RWPE2 (cell line): ENCODE measurements at regions not wholly inside any gene's neighbourhood (a gene's known extent, or its start where the extent isn't known, plus 50 kb on each side); places are given as distances from the start of the nearest gene placed in this dataset.

Experiments
- ATAC-seq: fragments of 200-7000 bp; cut with Tn5 transposase; 3 replicates; pipeline ENCODE4 v1.9.1; 2021; ENCODE audit warnings: low read depth
- DNase-seq: peaks from one replicate; pipeline ENCODE4 v3.0.0-alpha.2; 2020; ENCODE audit warnings: low spot score
- H3K27ac ChIP-seq: fragments of 450-650 bp; 2 replicates; pipeline ENCODE4 v1.5.1; 2017; ENCODE audit warnings: mild to moderate bottlenecking; ENCODE audit not compliant: poor library complexity, severe bottlenecking
- H3K27me3 ChIP-seq: fragments of 250-450 bp; sonication (Bioruptor Pico); 2 replicates; pipeline ENCODE4 v1.5.1; 2021; ENCODE audit warnings: mild to moderate bottlenecking, moderate library complexity; ENCODE audit not compliant: insufficient read depth, poor library complexity, severe bottlenecking
- H3K36me3 ChIP-seq: fragments of 250-450 bp; sonication (Bioruptor Pico); 2 replicates; pipeline ENCODE4 v1.5.1; 2020; ENCODE audit warnings: low read depth, mild to moderate bottlenecking, moderate library complexity
- H3K4me1 ChIP-seq: fragments of 250-450 bp; sonication (Bioruptor Pico); 2 replicates; pipeline ENCODE4 v1.5.1; 2021; ENCODE audit warnings: mild to moderate bottlenecking, moderate library complexity; ENCODE audit not compliant: insufficient read depth, poor library complexity, severe bottlenecking
- H3K4me3 ChIP-seq: fragments of 250-450 bp; sonication (Bioruptor Pico); 2 replicates; pipeline ENCODE4 v1.5.1; 2021; ENCODE audit warnings: mild to moderate bottlenecking, moderate library complexity; ENCODE audit not compliant: severe bottlenecking
- H3K9me3 ChIP-seq: fragments of 250-450 bp; sonication (Bioruptor Pico); 2 replicates; pipeline ENCODE4 v1.5.1; 2021; ENCODE audit warnings: mild to moderate bottlenecking, moderate library complexity; ENCODE audit not compliant: severe bottlenecking
- TF ChIP-seq, protein P1 (sequence below): fragments of 450-650 bp; IDR thresholded peaks from one replicate; pipeline ENCODE4 v1.5.1; 2017; ENCODE audit warnings: mild to moderate bottlenecking, moderate library complexity; ENCODE audit not compliant: poor library complexity, severe bottlenecking

DNA sequence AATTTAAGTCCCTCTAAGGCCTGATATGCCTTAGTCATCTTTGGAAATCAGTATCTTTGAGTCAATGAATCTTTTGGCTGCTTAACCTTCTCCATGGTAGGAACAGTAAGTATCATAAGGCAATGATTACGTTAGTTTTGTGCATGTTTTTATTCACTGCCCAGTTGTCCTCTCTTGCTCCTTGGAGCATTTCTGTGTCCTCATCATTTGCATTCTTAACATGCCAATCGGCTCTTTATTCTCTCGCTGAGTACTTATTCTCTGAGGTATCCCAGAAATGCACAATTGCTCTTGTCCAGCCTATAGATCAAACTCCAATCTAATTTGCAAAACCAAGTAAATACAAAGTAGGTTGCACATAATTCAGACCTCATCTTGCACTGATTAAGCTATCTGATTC, 405.0 kb upstream of the IL12A start:
- Histone ChIP-seq H3K27me3 (no peaks in the 10 kb centered on the region), H3K36me3 (no peaks in the 10 kb centered on the region), H3K4me1 (no peaks in the 10 kb centered on the region), H3K27ac (no peak overlapping the region), H3K4me3 (no peak overlapping the region), H3K9me3 (no peaks in the 10 kb centered on the region)
- ATAC-seq = no peak
- no peak for DNase-seq
- TF ChIP-seq, protein P1, sequence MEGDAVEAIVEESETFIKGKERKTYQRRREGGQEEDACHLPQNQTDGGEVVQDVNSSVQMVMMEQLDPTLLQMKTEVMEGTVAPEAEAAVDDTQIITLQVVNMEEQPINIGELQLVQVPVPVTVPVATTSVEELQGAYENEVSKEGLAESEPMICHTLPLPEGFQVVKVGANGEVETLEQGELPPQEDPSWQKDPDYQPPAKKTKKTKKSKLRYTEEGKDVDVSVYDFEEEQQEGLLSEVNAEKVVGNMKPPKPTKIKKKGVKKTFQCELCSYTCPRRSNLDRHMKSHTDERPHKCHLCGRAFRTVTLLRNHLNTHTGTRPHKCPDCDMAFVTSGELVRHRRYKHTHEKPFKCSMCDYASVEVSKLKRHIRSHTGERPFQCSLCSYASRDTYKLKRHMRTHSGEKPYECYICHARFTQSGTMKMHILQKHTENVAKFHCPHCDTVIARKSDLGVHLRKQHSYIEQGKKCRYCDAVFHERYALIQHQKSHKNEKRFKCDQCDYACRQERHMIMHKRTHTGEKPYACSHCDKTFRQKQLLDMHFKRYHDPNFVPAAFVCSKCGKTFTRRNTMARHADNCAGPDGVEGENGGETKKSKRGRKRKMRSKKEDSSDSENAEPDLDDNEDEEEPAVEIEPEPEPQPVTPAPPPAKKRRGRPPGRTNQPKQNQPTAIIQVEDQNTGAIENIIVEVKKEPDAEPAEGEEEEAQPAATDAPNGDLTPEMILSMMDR = no peak

DNA sequence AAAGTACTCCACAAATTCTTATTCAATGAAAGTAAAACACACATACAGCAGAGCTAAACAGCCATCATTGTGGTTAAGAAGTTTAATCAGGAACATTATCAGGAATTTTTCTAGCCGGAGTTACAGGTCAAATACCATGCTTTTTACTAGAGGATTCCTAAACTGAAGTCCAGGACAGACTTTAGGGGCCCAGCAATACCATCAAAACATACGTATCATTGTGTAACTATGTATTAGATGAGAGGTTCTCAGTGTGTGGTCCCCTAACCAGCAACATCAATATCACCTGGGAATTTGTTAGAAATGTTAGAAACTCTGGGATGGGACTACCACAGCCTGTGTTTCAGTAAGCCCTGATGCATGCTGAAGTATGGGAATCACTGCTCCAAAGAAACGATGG, 404.2 kb upstream of the IL12A start:
- Histone ChIP-seq H3K27ac (no peak overlapping the region), H3K27me3 (no peaks in the 10 kb centered on the region), H3K9me3 (no peaks in the 10 kb centered on the region), H3K4me1 (no peaks in the 10 kb centered on the region), H3K36me3 (no peaks in the 10 kb centered on the region), H3K4me3 (no peak overlapping the region)
- ATAC-seq = no peak
- TF ChIP-seq, protein P1 = no peak
- DNase-seq = no peak

DNA sequence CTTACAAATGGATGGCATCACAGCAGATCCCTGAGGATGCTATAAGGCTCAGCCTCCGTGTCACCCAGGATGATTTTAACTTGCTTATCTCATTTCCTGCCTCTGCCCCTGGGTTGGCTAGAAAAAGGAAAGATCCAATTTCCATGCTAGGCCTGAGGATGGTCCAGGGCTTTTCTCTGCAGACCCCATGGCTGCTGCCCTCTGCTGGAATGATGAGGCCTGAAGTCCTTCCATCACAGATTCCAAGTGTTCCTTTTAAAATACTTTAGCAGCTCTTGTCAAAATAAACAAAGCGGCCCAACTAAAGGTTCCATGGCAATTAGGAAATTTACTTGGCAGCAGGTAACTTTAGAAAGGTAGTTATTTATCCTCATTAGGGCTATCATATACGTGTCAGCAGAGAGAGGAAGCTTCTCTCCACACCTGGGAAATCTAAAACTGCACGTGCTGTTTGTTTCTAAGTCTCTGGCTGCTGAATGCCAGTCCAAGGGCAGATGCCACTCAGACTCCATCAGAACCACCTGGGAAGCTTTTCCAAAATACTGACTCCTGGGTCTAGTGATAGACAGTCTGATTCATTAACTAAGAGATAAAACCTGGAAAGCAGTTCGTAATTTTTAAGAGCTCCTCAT, 401.9 kb upstream of the IL12A start:
- H3K27ac ChIP-seq = no peak overlapping the region
- no peaks in the 10 kb centered on the region for H3K9me3 ChIP-seq
- H3K27me3 ChIP-seq = no peaks in the 10 kb centered on the region
- TF ChIP-seq, protein P1 = peak; percentile 67
- no peak for DNase-seq
- no peaks in the 10 kb centered on the region for H3K36me3 ChIP-seq
- no peaks in the 10 kb centered on the region for H3K4me1 ChIP-seq
- H3K4me3 ChIP-seq = no peak overlapping the region
- peak; percentile 58; the same call in 1 of the 3 replicates for ATAC-seq

DNA sequence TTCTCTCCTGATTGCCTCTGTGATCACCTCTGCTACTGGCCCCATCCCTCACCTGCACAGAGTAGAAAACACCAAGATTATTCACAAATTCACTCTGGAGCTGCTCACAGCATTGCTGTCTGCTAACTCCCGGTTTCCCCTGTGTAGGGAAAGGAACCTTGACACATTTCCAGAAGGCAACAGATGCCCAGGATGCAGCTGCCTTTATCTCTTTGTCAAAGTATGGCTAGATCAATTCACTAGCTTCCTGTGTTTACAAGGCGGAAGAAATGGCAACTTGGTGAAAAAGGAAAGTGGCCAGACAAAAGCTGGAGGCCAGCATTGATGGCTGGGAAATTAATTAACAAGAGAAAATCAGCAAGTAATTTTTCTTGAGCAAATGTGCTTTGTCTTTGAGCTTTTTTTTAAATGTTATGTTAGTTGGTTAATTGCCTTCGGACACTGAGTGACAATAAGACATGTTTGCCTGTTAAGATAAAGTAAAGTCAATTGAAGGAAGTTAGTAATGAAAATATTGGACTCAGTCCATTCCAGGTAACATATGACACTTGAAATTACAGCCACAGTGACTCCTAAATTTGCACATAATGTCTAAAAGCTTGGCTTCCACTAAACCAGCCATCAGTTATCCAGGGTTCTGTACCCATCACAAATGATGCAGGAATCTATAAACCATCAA, 394.6 kb upstream of the IL12A start:
- Histone ChIP-seq H3K36me3 (no peaks in the 10 kb centered on the region), H3K27me3 (no peaks in the 10 kb centered on the region), H3K4me1 (no peaks in the 10 kb centered on the region), H3K27ac (no peak overlapping the region), H3K9me3 (no peaks in the 10 kb centered on the region), H3K4me3 (no peak overlapping the region)
- no peak for DNase-seq
- no peak for ATAC-seq
- TF ChIP-seq, protein P1 = no peak

DNA sequence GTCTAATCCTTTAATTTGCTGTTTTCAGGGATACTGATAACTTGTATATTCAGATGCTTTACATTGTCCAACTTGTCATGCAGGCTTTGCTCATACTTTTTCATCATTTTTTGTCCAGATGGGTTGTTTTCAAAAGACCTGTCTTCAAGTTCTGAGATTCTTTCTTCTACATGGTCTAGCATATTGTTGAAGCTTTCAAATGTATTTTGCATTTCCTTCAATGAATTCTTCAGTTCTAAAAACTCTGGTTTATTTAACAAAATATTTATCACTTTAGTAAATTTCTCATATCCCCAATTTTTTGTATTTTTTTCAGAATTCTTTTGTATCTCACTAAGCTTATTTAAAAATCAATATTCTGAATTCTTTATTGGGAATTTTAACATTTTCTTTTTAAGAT, 388.3 kb upstream of the IL12A start:
- Histone ChIP-seq H3K27ac (no peak overlapping the region), H3K9me3 (peaks cover 6% of the 10 kb centered on the region), H3K27me3 (no peaks in the 10 kb centered on the region), H3K4me3 (no peak overlapping the region), H3K36me3 (no peaks in the 10 kb centered on the region), H3K4me1 (no peaks in the 10 kb centered on the region)
- no peak for ATAC-seq
- no peak for DNase-seq
- TF ChIP-seq, protein P1 = no peak
